RPMI8226 (cell line): ENCODE measurements at regions not wholly inside any gene's neighbourhood (a gene's known extent, or its start where the extent isn't known, plus 50 kb on each side); places are given as distances from the start of the nearest gene placed in this dataset.
A peak's percentile ranks its signal among the peaks of the same experiment; 100 is the strongest.

Experiments used
- DNase-seq: peaks from one replicate; pipeline ENCODE4 v3.0.0-alpha.2; 2015

DNA sequence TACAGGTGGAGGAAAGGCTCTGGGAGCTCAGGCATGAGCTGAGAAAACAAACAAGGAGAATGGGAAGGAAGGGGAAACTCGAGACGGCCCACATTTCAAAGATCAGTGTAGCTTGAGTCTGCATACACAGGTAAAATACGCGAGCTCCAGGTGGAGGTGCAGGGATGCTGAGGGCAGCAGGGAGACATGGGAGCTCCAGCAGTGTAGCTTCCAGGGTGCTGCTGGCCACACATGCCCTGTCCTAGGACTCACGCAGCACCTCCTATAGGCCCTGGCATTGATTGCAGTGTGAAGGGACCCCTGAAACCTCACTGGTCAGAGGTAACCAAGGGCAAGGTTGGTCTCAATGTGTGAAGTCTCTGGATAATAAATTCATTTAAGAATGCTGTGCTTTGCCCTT is 362.8 kb upstream of the HS6ST1 start:
- DNase-seq: no peak

DNA sequence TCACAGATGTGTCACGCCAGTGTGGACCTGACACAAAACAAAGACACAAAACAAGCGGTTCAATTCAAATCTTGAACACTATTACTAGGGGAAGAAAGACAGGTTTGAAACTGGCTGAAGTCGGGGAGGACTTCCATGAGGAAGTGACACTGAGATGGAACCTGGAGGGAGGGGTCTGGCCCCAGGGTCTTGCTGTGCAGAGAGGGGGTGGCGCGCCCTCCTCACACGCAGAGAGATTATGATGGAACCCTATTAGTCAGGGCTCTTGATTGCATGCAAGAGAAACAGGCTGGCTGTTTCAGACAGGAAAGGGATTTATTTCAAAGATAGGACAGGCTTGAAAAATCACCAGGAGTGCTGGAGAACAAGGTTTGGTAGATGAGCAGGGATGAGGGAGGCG is 363.6 kb upstream of the HS6ST1 start:
- no peak for DNase-seq

DNA sequence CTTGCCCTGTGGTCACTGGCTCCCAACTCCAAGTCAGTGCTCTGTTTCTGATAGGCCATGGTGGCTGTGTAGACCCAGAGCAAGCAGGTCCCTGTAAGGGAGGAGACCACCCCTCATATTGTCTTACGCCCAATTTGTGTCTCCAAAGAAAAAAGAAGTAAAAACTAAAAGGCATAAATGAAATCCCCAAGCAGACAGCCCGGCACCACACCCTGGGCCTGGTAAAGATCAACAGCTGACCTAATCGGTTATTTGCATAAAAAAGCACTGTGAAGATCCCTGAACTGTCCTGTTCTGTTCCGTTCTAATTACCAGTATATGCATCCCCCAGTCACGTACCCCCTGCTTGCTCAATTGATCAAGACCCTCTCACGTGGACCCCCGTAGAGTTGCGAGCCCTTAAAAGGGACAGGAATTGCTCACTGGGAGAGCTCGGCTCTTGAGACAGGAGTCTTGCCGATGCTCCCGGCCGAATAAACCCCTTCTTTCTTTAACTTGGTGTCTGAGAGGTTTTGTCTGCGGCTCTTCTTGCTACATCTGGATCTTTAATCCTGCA is 364.1 kb upstream of the HS6ST1 start:
- no peak for DNase-seq

DNA sequence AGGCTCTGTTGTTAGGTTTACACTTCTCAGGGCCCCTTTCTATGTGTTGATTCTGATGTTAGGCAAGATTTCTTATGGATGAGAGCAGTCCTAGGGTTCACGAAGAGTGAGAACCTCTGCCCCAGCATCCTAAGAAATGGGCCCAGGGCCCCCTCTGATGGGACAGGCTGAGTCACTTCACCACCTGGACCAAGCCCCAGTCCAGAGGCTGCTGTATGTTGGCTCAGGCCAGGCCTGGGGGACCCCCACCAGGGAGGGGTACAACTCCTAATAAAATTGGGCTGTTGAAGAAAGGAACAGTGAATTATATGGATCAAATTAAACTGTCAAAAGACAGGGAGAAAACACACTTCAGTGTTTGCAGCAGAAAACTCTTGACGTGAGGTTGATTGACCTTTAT is 365.9 kb upstream of the HS6ST1 start:
- no peak for DNase-seq

DNA sequence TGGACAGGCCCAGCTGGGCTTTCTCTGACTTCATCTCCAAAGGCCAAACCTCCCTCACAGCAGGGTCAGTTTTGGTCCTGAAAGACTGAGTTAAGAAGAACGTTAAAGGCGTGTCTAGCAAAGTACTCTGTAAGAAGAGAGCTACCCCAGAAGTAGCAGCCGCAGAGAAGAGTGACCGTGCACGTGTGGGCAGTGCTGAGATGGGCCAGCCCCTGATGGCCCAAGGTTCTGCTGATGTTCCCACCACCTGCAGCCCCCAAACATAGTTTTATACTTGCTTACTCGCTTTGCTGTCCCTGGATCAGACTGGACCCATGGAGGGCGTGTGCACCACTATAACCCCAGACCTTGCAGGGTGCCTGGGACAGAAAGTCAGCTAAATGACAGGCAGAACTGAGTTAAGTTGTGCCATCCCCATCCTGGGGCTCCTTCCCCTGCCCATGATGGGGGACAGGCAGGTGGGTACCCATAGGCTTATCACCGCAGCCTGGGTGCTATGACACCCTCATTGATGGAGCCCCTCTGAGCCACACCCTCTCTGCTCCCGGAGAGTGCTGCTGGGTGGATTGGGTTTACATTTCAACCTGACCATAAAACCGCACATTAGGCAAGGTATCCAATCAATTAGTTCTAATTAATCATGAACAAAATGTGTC is 367.3 kb upstream of the HS6ST1 start:
- DNase-seq: no peak

DNA sequence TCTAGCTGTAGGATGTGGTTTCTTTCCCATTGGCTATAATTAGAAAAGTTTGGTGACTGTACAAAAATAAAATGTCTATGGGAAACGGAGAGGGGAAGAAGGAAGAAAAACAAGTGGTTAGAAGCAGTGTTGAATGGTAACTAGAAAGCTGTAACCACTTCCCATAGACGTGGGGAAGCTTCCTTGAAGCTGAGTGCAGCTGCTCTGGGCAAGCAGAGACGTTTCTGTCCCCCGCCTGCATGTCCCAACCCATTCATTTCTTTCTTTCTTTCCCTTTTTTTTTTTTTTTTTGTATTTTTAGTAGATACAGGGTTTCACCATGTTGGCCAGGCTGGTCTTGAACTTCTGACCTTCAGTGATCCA is 367.8 kb upstream of the HS6ST1 start:
- DNase-seq: no peak

DNA sequence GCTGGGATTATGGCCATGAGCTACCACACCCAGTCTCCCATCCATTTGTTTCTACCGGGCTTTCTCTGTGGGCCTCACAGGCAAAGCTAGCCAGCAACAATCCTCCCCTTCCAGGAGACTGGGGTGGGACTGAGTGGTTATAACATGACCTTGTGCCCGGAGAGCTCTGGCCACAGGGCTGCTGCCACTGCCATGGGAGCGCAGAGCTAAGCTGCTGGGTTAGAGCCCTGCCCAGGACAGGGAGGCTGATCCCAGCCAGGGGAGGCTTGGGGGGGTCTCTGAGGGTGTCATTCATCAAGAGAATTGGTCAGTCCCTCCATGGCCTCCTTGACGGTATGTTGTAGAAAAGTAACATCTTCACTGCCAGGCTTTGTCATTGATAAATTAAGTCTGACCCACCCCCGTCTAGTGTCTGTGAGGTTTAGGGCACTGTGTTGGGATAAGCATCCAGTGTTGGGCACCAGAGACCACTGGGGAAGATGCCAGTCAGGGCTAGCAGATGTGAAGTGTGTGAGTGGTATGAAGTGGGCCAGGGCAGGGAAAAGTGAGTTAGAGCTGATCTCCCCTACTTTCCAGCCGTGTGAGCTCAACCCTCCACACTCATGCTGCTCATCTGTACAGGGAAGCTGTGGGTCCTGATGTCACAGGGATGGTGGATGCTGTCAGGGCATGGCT is 368.4 kb upstream of the HS6ST1 start:
- DNase-seq: no peak

DNA sequence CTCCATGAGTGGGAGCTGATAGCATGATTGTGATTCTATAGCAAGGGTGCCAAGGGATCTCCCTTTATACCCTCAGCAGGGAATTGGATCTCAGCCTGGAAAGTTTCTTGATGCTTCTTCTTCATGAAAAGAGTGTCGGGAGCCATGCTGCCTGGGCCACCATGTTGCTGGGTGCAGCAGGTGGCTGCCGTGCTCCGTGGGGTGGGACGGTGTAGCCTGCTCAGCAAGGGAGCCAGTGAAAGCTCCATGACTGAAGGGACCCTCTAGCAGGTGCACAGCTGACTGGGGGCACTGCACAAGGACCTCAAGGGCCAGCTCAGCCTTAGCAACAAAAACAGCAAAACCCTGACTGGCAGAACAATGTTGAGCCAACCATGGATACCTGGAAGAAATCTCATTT is 368.9 kb upstream of the HS6ST1 start:
- DNase-seq: no peak

DNA sequence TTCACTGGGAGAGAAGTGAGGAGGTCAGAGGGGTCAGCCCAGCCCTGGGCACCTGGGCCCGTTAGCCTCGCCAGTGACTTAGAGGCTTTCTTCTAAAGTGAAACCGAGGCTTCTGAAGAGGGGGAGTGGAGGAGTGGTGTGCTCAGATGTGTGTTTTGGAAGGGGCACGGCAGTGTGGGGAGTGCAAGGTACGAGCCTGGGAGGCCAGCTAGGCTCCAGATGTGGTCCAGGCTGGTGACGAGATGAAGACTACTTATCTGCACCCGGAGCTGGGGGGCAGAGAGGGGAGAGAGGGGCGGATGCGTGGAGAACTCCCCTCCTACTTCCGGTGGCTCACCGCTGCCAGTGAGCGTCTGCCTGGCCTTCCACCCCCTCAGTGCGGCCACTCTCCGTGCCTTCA is 371.3 kb upstream of the HS6ST1 start:
- peak; percentile 33 for DNase-seq

DNA sequence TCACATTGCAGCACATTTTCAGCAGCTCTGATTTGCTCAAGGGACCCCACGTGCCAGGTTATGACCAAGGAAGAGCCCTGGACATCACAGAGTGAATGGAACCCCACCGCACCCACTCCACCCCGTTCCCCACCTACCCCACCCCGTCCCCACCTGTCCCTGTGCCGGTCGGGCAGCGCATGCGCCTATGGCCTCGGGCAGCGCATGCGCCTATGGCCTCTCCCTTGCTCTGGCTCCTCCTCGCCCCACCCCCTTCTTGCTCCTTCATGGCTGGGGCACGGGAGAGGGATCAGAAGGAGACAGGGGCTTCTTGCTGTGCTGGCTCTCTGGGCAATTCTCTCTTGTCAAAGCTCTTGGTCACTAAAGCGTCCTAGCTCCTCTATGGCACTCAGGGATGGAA is 371.8 kb upstream of the HS6ST1 start:
- no peak for DNase-seq

DNA sequence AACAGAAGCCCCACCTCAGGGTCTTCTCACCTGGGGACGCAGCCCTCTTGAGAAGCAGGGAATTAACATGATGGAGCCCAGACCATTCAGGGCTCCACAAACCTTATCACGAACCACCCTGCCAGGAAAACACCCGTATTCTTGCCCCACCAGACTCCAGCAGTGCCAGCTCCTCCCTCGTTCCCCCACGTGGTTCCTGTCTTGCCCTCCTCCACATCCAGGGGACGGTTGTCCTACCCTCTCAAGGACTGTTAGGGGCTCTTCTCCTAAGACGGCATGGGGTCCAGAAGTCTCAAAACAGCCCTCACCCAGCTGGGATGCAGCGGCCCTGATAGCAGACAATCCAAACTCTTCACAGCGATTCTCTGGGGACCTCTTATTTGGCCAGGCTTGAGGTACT is 372.2 kb upstream of the HS6ST1 start:
- no peak for DNase-seq

DNA sequence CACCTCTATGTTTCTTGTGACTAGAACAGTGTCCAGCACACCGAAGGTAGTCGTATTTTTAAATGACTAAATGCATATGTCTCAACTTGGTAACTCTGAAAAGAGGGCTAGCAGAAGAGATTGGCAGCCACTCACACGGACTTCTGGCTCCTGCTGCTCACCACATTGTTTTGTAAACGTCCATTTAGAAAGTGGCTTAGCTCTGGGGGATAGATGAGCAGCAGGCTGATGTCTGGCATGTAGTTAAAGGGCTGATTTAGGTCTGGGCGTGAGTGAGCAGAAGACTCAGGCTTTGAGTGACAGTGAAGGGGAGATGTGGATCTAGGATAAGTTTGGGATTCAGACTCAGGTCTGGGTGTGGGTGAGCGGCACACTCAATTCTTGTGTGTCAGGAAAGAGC is 372.9 kb upstream of the HS6ST1 start:
- DNase-seq: no peak

DNA sequence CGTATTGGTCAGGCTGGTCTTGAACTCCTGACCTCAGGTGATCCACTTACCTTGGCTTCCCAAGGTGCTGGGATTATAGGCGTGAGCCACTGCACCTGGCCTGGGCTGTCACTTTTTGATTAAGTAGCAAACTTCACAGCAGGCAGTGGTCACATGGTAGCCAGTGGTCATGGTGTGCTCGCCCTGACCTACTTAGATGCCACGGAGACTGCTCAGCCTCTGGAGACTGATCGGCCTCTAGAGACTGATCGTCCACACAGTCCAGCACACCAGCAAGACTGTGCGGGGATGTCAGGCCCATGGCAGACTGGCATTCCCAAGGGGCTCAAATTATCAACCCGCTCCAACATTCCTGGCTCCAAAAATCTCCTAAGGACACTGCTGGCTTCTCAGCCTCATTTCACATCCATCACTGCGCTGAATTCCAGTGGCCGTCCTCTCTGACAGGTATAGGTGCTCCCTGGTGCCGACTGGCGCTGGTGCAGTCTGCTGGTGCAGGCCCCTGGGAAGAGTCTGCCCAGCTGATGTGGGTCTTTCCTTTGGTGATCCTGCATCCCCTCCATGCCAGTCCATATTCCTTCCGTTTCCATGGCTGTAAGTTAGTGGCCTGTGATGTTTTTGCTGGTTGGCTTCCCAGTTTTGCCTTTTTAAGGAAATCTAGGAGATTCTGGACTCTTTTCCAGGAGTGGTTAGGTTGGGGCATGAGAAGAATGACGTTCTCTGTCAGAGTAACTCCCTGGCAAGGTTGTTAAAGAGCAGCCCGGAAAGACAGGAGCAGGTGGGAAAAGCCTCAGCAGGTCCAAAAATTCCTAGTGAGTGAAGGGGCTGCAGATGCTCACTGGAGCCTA is 374.5 kb upstream of the HS6ST1 start:
- DNase-seq: no peak

DNA sequence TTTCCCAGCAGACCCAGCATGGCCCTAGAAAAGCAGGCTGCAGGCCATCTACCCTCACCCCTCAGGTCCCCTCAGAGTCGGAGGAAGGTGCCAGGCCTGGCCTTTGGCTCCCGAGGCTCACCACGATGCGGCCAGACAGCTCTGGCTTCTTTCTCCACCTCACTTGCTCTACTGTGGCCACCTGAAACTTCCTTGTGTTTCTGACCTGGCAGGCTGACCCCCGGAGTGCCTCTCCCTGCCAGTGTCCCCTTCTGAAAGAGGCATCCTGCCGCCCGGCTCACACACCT is 375.0 kb upstream of the HS6ST1 start:
- no peak for DNase-seq

DNA sequence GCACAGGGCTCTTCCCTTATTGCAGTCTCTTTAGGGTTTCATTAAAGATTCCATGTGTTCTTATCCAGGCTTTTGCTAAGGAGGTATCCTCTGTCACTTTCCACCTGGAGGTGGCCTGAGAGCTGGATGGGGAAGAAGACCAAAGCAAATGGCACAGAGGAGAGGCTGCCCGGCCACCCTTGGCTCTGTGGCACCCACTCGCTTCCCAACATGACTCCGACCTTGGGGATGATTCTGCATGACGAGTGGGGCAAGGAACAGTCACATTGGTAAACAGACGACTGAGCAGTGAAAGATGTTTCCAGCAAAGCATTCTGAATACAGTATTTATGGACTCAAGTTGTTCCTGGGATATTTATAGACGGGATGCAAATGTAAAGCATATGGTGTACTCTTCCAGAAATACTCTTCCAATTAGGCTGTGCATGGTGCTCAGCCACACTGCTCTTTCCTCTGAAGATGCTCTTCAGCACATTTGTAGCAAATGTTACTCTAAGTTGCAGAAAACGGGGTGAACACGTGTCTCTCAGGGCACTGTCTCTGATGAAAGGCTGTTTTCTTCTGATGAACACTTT is 377.1 kb upstream of the HS6ST1 start:
- no peak for DNase-seq

DNA sequence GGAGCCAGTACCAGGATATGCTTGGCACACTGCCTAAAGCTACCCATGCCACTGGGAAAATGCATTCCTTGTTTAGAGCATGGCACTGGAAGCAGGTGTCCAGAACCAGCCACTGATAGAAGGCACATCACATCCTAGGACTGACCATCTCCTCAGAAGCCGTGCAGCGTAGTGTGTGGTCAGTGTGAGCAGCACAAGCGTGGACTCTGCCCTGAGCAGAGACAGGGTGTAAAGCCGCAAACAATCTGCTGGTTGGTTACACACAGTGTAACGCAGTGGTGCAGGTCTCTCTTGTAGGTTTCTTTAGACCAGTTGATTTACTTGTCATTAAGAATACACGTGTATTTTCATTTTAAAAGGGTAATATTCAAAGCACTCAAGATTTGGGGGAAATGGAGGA is 377.8 kb upstream of the HS6ST1 start:
- DNase-seq: no peak

DNA sequence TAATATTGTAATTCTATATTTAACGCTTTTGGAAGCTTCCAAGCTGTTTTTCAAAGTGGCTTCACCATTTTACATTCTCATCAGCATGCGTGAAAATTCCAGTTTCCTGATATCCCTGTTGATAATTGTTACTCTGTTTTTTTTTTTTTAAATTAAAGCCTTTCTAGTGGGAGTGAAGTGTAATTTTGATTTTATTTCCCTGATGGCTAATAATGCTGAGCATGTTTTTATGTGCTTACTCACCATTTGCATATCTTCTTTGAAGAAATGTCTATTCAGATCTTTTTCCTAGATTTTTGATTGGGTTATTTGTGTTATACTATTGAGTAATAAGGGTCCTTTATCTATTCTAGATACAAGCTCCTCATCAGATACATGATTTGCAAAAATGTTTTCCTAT is 382.8 kb upstream of the HS6ST1 start:
- no peak for DNase-seq

DNA sequence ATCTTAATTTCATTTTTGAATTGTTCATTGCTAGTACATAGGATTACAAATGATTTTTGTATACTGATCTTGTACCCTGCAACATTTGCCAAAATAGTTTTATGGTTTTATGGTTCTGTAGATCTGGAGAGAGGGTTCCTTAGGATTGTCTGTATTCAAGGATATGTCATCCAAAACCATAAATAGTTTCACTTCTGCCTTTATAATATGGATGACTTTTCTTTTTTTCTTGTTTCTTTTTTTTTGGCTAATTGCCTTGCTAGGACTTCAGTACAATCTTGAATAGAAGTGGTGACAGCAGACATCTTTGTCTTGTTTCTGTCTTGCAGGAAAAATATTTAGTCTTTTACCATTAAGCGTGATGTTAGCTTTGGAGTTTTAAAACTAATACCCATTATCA is 383.9 kb upstream of the HS6ST1 start:
- DNase-seq: no peak

DNA sequence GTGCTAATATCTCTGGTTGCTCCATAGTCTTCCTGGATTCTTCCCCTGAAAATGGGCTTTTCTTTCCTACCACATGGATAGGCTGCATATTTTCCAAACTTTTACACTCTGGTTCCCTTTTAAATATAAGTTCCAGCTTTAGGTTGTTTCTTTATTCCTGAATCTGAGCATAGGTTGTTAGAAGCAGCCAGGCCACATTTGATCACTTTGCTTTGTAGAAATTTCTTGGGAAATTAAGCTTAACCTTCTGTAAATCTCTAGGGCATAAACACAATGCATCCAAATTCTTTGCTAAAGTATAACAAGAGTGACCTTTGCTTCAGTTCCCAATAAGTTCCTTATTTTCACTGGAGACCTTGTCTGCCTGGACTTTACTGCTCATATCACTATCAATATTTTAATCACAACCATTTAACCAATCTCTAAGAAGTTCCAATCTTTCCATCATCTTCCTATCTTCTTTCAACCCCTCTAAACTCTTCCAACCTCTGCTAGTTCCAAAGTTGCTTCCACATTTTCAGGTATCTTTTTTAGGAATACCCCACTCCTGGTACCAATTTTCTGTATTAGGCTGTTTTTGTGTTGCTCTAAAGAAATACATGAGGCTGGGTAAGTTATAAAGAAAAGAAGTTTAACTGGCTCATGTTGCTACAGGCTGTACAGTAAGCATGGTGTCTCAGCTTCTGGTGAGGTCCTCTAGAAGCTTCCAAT is 389.6 kb upstream of the HS6ST1 start:
- no peak for DNase-seq

DNA sequence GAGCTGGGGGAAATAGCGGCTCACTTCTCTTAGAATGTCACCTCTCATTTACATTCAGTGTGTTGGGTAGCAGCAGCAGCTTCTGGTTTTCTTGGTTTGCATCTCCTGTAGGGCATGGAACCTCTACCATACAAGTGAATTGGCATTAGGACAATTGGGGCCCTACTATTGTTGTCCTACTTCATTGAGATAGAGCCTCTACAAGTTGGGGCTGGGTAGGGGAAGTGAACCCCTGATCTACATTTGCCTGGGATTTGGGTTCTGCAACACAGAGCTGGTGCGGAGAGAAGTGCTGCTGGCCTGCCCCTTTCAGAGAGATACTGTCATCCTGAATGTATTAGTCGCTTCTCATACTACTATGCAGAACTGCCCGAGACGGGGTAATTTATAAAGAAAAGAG is 391.6 kb upstream of the HS6ST1 start:
- no peak for DNase-seq

DNA sequence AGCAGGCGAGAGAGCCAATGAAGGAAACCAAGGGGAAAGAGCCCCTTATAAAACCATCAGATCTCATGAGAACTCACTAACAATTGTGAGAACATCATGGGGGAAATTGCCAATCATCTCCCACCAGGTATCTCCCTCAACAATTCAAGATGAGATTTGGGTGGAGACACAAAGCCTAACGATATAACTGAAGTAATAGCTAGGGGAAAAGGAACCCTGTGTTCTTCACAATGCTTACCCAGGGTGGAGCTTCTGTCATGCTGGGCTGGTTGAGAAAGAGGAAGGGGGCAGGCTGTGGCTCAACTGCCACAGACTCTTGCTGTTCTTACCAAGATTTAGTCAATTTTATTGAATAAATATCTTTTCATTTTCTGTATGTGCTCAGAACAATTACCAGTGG is 392.1 kb upstream of the HS6ST1 start:
- DNase-seq: no peak

DNA sequence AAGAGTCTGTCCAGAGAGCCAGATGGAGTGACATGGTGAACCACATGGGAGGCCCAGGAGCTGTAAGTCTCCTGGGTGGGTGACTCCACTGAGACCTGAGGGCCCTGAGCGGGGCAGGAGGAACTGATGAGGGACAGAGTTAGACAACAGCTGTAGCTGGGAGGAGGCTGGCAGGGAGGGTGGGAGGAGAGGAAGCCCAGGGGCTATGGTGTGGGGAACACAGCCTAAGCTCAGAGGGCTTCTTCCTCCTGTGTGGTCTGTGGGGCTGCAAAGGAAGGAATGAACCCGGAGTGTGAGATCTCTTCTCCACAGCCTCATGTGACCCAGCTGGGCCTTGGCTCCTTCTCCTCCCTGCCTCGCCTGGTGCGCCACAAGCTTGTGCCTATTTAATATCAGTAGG is 395.6 kb upstream of the HS6ST1 start:
- no peak for DNase-seq

DNA sequence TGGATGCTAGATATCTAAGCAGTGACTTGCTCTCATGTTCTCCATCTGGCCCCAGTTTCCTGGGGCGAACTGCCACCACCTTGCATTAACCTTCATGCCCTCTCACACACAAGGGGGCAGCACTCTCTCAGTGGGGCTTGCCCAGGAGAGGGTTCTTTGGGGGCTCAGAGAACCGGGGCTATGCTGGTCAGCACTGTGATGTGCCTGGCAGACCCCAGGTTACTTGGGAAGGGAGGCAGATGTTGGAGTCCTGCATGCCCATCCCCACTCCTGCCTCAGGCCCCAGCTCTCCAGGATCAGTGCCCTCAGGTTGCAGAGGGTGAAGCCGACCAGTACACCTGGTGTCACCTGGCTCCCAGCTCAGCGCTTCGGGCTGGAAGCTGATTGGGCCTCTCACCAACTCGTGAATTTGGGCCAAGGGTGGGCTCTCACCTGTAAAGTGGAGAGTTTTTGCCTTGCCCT is 396.2 kb upstream of the HS6ST1 start:
- no peak for DNase-seq
